ENCODE measurements at regions not wholly inside any gene's neighbourhood (a gene's known extent, or its start where the extent isn't known, plus 50 kb on each side); places are given as distances from the start of the nearest gene placed in this dataset.

DNA sequence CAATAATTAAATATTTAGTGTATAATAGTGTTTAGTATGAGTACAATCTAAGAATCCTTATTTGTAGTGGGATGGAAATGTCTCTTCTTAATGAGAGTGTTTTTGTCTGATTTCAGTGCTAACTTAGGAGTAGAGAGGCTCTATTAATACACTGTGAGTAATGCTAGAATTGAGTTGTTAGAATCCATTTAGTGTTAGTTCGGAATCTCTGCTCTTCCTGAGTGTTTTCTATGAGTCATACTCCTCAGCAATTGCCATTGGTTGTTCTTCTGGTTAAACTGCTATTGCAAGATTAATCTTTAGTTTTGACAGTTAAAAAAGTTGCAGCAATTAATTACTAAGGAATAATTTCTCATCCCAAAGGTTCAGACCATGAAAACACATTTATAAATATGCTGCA is 828.6 kb upstream of the POU3F3 start:
- no peak overlapping the region for H3K4me2 ChIP-seq (ENCODE audit: low read length)
- no TSS peak for BruUV-seq (replicated peaks)
- TF ChIP-seq YY1 (IDR thresholded peaks at IDR 0.05; ENCODE audit: extremely low read depth, insufficient replicate concordance, low read depth, low read length): no peak
- no peak for TF ChIP-seq CEBPB (IDR thresholded peaks at IDR 0.05; ENCODE audit: low read depth)
- no peak for TF ChIP-seq POLR2AphosphoS5 (IDR thresholded peaks at IDR 0.05; ENCODE audit: low read depth, low read length)
- TF ChIP-seq EZH2phosphoT487 (IDR thresholded peaks at IDR 0.05; ENCODE audit: borderline replicate concordance): no peak
- TF ChIP-seq, protein P1, sequence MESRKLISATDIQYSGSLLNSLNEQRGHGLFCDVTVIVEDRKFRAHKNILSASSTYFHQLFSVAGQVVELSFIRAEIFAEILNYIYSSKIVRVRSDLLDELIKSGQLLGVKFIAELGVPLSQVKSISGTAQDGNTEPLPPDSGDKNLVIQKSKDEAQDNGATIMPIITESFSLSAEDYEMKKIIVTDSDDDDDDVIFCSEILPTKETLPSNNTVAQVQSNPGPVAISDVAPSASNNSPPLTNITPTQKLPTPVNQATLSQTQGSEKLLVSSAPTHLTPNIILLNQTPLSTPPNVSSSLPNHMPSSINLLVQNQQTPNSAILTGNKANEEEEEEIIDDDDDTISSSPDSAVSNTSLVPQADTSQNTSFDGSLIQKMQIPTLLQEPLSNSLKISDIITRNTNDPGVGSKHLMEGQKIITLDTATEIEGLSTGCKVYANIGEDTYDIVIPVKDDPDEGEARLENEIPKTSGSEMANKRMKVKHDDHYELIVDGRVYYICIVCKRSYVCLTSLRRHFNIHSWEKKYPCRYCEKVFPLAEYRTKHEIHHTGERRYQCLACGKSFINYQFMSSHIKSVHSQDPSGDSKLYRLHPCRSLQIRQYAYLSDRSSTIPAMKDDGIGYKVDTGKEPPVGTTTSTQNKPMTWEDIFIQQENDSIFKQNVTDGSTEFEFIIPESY (IDR thresholded peaks at IDR 0.05; ENCODE audit: extremely low read depth, insufficient replicate concordance, low read length): no peak
- no peak for TF ChIP-seq EGR1 (IDR thresholded peaks at IDR 0.05; ENCODE audit: low read depth)
- no peak for TF ChIP-seq SRF (IDR thresholded peaks at IDR 0.05; ENCODE audit: low read depth)

DNA sequence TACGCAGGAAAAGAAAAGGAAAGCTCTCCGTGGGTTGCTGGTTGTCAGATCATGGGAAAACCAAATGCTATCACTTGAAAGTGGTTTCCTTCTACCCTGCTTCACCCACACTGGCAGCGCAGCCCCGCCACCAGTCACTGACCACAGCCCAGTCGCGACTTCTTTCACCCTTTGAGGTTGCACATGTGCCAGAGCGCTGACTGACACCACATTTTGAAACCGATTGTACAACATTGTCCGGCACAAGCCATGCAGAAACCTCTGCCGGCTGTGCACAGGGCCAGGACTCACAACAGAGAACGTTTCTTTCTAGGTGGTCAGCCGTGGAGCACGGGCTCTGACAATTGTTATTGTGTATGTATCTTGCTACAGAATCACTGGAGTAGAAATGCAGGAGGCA is 827.2 kb upstream of the POU3F3 start:
- ChIA-PET POLR2A (no interaction called here), CTCF (no interaction called here), RAD21 (ENCODE audit: low non-redundant PET in 1 of 2, low total read pairs in 2 of 2, uncharacterized antibody in 2 of 2, unreplicated experiment in 2 of 2) (no interaction called here)
- Histone ChIP-seq H3K36me3 (ENCODE audit: control insufficient read depth in 1 of 2, insufficient read depth in 2 of 2, low read length in 2 of 2) (no peaks in the 10 kb centered on the region), H3K27me3 (ENCODE audit: insufficient read depth, low read length) (no peaks in the 10 kb centered on the region), H3K27ac (ENCODE audit: low read depth, low read length) (no peak overlapping the region), H3K79me2 (ENCODE audit: insufficient read depth, low read length) (no peaks in the 10 kb centered on the region), H3K4me1 (ENCODE audit: control insufficient read depth in 1 of 2, insufficient read depth in 2 of 2, low read length in 2 of 2) (no peaks in the 10 kb centered on the region), H3K4me3 (replicated peaks in 1 of 2; ENCODE audit: low read depth in 1 of 2, low read length in 2 of 2) (no peak overlapping the region), H4K20me1 (ENCODE audit: insufficient read depth) (no peaks in the 10 kb centered on the region), H3K9ac (ENCODE audit: low read length) (no peak overlapping the region), H3K9me3 (ENCODE audit: control insufficient read depth in 1 of 2, insufficient read depth in 1 of 2, low read depth in 1 of 2, low read length in 2 of 2) (peaks cover 15 to 26% of the 10 kb centered on the region in 2 experiments; a peak in 2 of 4 replicates), H3K4me2 (ENCODE audit: low read length) (no peak overlapping the region), H3K9me2 (ENCODE audit: insufficient read depth) (no peaks in the 10 kb centered on the region), H2AFZ (ENCODE audit: low read depth, low read length, poor library complexity, severe bottlenecking) (no peak overlapping the region)
- ATAC-seq: no peak
- BruUV-seq (replicated peaks): no TSS peak
- DNase-seq (ENCODE audit: low read depth, low spot score): no peak
- intact Hi-C loops (cut with micrococcal nuclease): no loop called here
- TF ChIP-seq CEBPB (IDR thresholded peaks at IDR 0.05; ENCODE audit: low read depth): no peak
- TF ChIP-seq ZFX (IDR thresholded peaks at IDR 0.05): no peak
- TF ChIP-seq, protein P1 (IDR thresholded peaks at IDR 0.05; ENCODE audit: extremely low read depth, insufficient replicate concordance, low read length): no peak
- TF ChIP-seq EGR1 (IDR thresholded peaks at IDR 0.05; ENCODE audit: low read depth): no peak
- TF ChIP-seq FOSL1 (IDR thresholded peaks at IDR 0.05; ENCODE audit: low read depth): no peak
- no peak for TF ChIP-seq JUND (IDR thresholded peaks at IDR 0.05)
- no peak for TF ChIP-seq EZH2phosphoT487 (IDR thresholded peaks at IDR 0.05; ENCODE audit: borderline replicate concordance)
- TF ChIP-seq, protein P2, sequence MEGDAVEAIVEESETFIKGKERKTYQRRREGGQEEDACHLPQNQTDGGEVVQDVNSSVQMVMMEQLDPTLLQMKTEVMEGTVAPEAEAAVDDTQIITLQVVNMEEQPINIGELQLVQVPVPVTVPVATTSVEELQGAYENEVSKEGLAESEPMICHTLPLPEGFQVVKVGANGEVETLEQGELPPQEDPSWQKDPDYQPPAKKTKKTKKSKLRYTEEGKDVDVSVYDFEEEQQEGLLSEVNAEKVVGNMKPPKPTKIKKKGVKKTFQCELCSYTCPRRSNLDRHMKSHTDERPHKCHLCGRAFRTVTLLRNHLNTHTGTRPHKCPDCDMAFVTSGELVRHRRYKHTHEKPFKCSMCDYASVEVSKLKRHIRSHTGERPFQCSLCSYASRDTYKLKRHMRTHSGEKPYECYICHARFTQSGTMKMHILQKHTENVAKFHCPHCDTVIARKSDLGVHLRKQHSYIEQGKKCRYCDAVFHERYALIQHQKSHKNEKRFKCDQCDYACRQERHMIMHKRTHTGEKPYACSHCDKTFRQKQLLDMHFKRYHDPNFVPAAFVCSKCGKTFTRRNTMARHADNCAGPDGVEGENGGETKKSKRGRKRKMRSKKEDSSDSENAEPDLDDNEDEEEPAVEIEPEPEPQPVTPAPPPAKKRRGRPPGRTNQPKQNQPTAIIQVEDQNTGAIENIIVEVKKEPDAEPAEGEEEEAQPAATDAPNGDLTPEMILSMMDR (IDR thresholded peaks at IDR 0.05 in 2 of 3, conservative IDR thresholded peaks at IDR 0.05 in 1 of 3; ENCODE audit: borderline replicate concordance in 1 of 3, insufficient read depth in 1 of 3, low read depth in 2 of 3, low read length in 2 of 3): no peak

More for the DNA sequence above, 828.6 kb upstream of the POU3F3 start:
- ChIA-PET RAD21 (ENCODE audit: low non-redundant PET in 1 of 2, low total read pairs in 2 of 2, uncharacterized antibody in 2 of 2, unreplicated experiment in 2 of 2) (no interaction called here), CTCF (no interaction called here), POLR2A (no interaction called here)
- H3K27me3 ChIP-seq (ENCODE audit: insufficient read depth, low read length): no peaks in the 10 kb centered on the region
- DNase-seq (ENCODE audit: low read depth, low spot score): no peak
- no peak overlapping the region for H3K4me3 ChIP-seq (replicated peaks in 1 of 2; ENCODE audit: low read depth in 1 of 2, low read length in 2 of 2)
- intact Hi-C loops (cut with micrococcal nuclease): no loop called here
- no peak overlapping the region for H2AFZ ChIP-seq (ENCODE audit: low read depth, low read length, poor library complexity, severe bottlenecking)
- no peaks in the 10 kb centered on the region for H3K9me2 ChIP-seq (ENCODE audit: insufficient read depth)
- no peaks in the 10 kb centered on the region for H3K36me3 ChIP-seq (ENCODE audit: control insufficient read depth in 1 of 2, insufficient read depth in 2 of 2, low read length in 2 of 2)
- no peak overlapping the region for H3K9ac ChIP-seq (ENCODE audit: low read length)
- H3K27ac ChIP-seq (ENCODE audit: low read depth, low read length): no peak overlapping the region
- no peak for ATAC-seq
- H3K79me2 ChIP-seq (ENCODE audit: insufficient read depth, low read length): no peaks in the 10 kb centered on the region
- no peaks in the 10 kb centered on the region for H4K20me1 ChIP-seq (ENCODE audit: insufficient read depth)
- no peaks in the 10 kb centered on the region for H3K4me1 ChIP-seq (ENCODE audit: control insufficient read depth in 1 of 2, insufficient read depth in 2 of 2, low read length in 2 of 2)
- H3K9me3 ChIP-seq (ENCODE audit: control insufficient read depth in 1 of 2, insufficient read depth in 1 of 2, low read depth in 1 of 2, low read length in 2 of 2): peaks cover 15 to 23% of the 10 kb centered on the region in 2 experiments; a peak in 2 of 4 replicates
